ENCODE measurements at regions not wholly inside any gene's neighbourhood (a gene's known extent, or its start where the extent isn't known, plus 50 kb on each side); places are given as distances from the start of the nearest gene placed in this dataset.

GRCh38 chr3:157605356-157605755 lies 102.1 kb upstream of the VEPH1 start:
- H3K4me3 ChIP-seq (ENCODE audit: low read length), result no peak overlapping the region
- TF ChIP-seq CTCF (conservative IDR thresholded peaks at IDR 0.05; ENCODE audit: low read depth, low read length), result no peak
- no peak for DNase-seq (ENCODE audit: low read depth)

- no peak for TF ChIP-seq CTCF (conservative IDR thresholded peaks at IDR 0.05; ENCODE audit: low read depth, low read length)
- no peak overlapping the region for H3K4me3 ChIP-seq (ENCODE audit: low read length)
- no peak for DNase-seq (ENCODE audit: low read depth)
These were observed 99.2 kb upstream of the VEPH1 start for GRCh38 chr3:157602424-157602823.

- DNase-seq (ENCODE audit: low read depth), result no peak
- H3K4me3 ChIP-seq (ENCODE audit: low read length), result no peak overlapping the region
- no peak for TF ChIP-seq CTCF (conservative IDR thresholded peaks at IDR 0.05; ENCODE audit: low read depth, low read length)
These were observed 92.0 kb upstream of the VEPH1 start for GRCh38 chr3:157595259-157595658.

- DNase-seq (ENCODE audit: low read depth), result no peak
- no peak for TF ChIP-seq CTCF (conservative IDR thresholded peaks at IDR 0.05; ENCODE audit: low read depth, low read length)
- H3K4me3 ChIP-seq (ENCODE audit: low read length), result no peak overlapping the region
These were observed 91.2 kb upstream of the VEPH1 start for GRCh38 chr3:157594413-157594812.

GRCh38 chr3:157592769-157593168 lies 89.6 kb upstream of the VEPH1 start:
- DNase-seq (ENCODE audit: low read depth), result no peak
- no peak for TF ChIP-seq CTCF (conservative IDR thresholded peaks at IDR 0.05; ENCODE audit: low read depth, low read length)
- no peak overlapping the region for H3K4me3 ChIP-seq (ENCODE audit: low read length)

- no peak overlapping the region for H3K4me3 ChIP-seq (ENCODE audit: low read length)
- no peak for TF ChIP-seq CTCF (conservative IDR thresholded peaks at IDR 0.05; ENCODE audit: low read depth, low read length)
- no peak for DNase-seq (ENCODE audit: low read depth)
These were observed 87.1 kb upstream of the VEPH1 start for GRCh38 chr3:157590273-157590672.

GRCh38 chr3:157589211-157589610 lies 86.0 kb upstream of the VEPH1 start:
- H3K4me3 ChIP-seq (ENCODE audit: low read length), result no peak overlapping the region
- DNase-seq (ENCODE audit: low read depth), result no peak
- TF ChIP-seq CTCF (conservative IDR thresholded peaks at IDR 0.05; ENCODE audit: low read depth, low read length), result no peak

Measured in retinal pigment epithelial cell (primary cell).